Fibroblast of upper back skin (primary cell): ENCODE measurements at regions not wholly inside any gene's neighbourhood (a gene's known extent, or its start where the extent isn't known, plus 50 kb on each side); places are given as distances from the start of the nearest gene placed in this dataset.
"Not testable (repeated sequence)": the region's sequence is repeated elsewhere in the genome, so short reads cannot be mapped to it uniquely, and the experiment has no call there.

ENCODE experiments used
- DNase-seq: peaks from one replicate; pipeline ENCODE4 v3.0.0-alpha.2; 2013

GRCh38 chr12:73221836-73222235 lies 949.7 kb downstream of the TRHDE start:
- DNase-seq: no peak

GRCh38 chr12:73225371-73225937 lies 953.3 kb downstream of the TRHDE start:
- no peak for DNase-seq

GRCh38 chr12:73225941-73226340 lies 953.8 kb downstream of the TRHDE start:
- no peak for DNase-seq

- no peak for DNase-seq
These were observed 954.4 kb downstream of the TRHDE start for GRCh38 chr12:73226593-73226992.

GRCh38 chr12:73228828-73229227 lies 956.7 kb downstream of the TRHDE start:
- DNase-seq: not testable (repeated sequence)

DNA sequence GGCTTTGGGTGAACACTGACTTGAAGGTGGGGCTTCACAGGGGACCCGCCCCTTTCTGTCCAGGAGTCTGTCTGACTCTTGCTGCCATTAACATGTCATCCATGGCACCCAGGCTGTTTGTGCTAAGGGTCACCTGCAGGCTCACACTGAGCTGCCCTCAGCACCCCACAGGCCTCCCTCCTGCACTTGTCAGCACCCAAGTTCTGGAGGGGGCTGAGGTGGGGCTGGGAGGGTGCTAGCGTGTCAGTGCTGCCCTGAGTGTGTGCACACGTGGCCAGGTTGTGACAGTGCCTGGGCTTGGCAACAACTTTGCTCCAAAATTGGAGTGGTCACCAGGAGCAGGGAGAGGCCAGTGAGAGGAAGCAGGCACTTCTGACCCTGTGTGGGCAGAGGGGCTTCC lies 963.2 kb downstream of the TRHDE start:
- DNase-seq: no peak

DNA sequence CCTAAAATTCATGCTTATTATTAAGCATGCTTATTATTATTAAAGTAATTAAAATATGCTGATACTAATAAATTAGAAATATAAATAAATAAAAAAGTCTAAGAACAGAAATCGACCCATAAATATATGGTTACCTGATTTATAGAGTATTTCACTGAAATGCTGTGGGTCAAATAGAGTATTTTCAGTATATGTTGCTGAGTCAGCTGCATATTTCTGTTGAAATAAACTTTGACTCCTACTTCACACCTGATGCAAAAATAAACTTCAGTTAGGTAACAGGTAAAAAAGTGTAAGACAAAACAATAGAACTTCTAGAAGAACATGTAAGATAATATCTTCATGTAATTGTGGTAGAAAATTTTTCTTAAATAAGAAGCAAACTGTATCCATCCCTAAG lies 967.9 kb downstream of the TRHDE start:
- DNase-seq: no peak

- no peak for DNase-seq
These were observed 990.7 kb downstream of the TRHDE start for GRCh38 chr12:73262788-73263381.

DNA sequence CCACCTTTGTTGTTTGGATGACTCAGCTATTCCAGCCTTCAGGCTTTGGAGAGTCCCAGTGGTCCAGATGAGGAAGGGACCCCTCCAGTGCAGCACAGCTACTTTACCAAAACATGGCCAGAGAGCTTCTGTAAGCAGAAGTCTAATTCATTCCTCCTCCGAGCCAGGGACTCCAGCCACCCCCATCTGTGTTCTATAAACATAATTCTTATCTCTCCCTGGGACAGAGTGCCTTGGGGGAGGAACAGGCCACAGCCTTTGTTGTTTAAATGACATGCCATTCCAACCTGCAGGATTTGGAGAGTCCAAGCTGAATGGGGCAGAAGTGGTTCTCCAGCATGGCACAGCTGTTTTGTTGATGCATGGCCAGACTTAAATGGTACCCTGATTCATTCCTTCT lies 994.0 kb downstream of the TRHDE start:
- no peak for DNase-seq

DNA sequence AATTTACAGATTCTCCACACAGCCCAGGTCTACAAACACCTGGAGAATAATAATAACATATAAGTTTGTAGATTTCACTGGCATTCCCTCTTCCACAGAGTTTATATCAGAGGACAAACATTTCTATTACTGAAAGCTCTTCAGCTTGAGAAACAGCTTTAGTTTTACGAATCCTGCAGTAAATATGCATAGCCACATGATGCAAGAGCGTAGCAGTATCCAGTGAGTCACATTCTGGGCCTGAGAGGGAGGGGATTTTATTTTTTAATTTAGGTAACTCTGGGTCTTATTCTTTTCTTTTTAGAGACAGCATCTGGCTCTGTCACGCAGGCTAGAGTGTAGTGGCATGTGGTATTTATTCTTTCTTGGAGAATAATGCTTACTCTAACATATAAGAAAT lies 1002.8 kb downstream of the TRHDE start:
- peak; percentile 43 for DNase-seq

DNA sequence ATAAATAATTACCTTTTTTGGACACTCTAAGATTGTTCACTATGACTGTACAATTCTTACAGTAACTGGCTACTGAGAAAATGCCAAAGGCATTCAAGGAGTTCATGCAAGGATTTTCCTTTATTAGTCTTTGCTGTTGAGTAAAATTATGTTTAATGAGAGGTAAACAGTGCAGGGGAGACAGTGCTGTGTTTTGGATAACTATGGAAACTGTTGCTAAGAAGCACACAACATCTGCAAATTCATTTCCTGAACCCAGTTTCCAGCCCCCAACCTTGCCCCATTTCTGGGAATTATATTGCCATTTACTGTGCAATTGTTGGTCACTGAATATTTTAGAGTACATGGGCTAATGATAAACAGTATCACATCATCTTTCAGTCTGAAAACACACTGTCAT lies 1005.8 kb downstream of the TRHDE start:
- no peak for DNase-seq

DNA sequence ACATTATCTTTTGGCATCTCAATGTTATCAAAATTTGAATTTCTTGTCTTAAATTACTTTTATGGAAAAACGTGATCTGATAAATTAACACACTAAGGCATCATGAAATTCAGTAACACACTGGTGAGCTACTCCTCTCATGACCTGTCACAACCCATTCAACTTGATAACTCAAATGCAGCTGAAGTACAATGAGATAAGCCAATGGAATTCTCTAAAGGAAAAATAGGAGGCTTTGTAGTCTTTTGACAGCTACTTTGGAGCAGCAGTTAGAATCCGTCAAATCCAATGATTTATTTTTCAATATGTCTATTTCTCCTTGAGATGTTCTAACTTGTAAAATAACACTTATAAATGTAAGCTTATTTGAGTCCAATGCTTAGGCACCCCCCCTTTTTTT lies 1029.4 kb downstream of the TRHDE start:
- DNase-seq: no peak

GRCh38 chr12:73307260-73307659 lies 1035.1 kb downstream of the TRHDE start:
- DNase-seq: no peak

GRCh38 chr12:73308079-73308478 lies 1035.9 kb downstream of the TRHDE start:
- DNase-seq: no peak

DNA sequence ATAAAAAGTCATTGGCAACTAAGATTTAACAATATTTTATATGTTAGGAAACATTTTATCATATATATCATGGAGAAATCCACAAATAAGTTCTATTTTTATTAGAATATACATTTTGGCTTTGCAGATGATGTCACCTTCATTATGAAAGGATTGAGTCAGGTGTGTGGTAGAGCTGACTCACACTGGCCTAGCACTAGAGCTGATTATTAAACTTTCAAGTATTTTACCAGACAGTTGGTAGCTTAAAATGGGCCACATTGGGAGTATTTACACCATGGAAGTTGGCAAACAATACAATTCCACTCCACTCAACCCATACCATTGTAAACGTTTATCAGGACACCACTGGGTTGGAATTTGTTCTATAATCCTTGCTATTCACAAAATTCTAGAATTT lies 1036.6 kb downstream of the TRHDE start:
- no peak for DNase-seq

- no peak for DNase-seq
These were observed 1049.1 kb downstream of the TRHDE start for GRCh38 chr12:73321319-73321718.

DNA sequence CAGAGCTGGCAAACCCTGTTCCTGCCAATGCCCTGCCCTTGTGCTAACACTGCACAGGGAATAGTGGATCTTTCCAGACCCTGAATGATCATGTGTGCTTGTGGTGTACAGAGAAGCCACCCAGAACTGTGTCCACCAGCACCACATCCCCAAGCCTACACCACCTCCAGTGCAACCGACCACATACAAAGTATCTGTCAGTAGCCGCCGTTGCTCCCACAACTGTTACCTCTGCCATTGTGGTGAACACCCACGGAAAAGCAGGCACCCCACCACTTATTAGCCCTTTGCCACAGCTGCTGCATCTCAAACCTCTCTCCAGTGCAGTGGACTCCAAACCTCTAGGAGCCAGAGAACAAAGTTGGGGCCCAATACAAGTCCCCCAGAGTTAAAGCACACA lies 1049.6 kb downstream of the TRHDE start:
- no peak for DNase-seq

GRCh38 chr12:73330584-73331351 lies 1058.6 kb downstream of the TRHDE start:
- DNase-seq: no peak

GRCh38 chr12:73341559-73342247 lies 1069.5 kb downstream of the TRHDE start:
- DNase-seq: no peak

DNA sequence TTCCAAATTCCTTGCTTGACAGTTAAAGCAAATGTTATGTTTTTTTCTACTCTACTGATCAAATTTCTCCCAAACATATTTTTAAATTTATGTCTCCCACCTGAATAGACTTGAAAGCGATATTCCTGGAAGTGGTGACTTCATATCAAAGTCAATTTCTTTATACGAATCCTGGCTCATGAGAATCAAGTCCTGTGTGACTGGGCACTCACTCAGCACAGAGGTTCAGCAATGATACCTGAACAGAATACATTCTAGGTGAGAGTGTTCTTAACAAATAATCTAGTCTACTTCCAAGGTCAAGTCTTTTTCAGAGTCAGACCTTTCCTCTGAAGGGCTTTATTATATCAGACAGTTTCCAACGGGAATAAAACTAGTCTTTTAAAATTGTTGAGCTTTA lies 1070.6 kb downstream of the TRHDE start:
- no peak for DNase-seq

- DNase-seq: no peak
These were observed 1080.7 kb downstream of the TRHDE start for GRCh38 chr12:73352826-73353225.

- no peak for DNase-seq
These were observed 1089.1 kb downstream of the TRHDE start for GRCh38 chr12:73361156-73361863.

GRCh38 chr12:73361864-73362230 lies 1089.7 kb downstream of the TRHDE start:
- DNase-seq: no peak
